ENCODE measurements at regions not wholly inside any gene's neighbourhood (a gene's known extent, or its start where the extent isn't known, plus 50 kb on each side); places are given as distances from the start of the nearest gene placed in this dataset.

DNA sequence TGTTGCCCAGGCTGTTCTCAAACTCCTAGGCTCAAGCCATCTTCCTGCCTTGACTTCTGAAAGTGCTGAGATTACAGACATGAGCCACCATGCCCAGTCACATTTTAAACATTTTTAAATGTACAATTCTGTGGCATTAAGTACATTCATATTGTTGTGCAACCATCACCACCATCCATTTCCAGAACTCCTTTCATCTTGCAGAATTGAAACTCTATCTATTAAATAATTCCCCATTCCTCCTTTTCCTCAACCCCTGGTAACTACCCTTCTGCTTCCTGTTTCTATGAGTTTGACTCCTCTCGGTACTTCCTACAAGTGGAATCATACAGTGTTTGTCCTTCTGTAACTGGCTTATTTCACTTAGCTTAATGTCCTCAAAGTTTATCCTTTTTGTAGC, 103.8 kb upstream of the NAA20 start:
- TF ChIP-seq EZH2 (IDR thresholded peaks at IDR 0.05): no peak
- TF ChIP-seq POLR2AphosphoS5 (IDR thresholded peaks at IDR 0.05; ENCODE audit: borderline replicate concordance, low read depth, low read length): no peak
- TF ChIP-seq FOXP2 (optimal IDR thresholded peaks at IDR 0.05; ENCODE audit: control extremely low read depth, extremely low read length, insufficient read depth): no peak
